PFSK-1 (cell line): ENCODE measurements at regions not wholly inside any gene's neighbourhood (a gene's known extent, or its start where the extent isn't known, plus 50 kb on each side); places are given as distances from the start of the nearest gene placed in this dataset.

Experiments
- FOXP2 ChIP-seq: optimal IDR thresholded peaks from 2 replicates; pipeline ENCODE3; 2011; ENCODE audit warnings: borderline replicate concordance, control low read depth, inconsistent platforms; ENCODE audit not compliant: insufficient read depth; ENCODE audit errors: extremely low read length, extremely low read depth
- POLR2AphosphoS5 ChIP-seq: IDR thresholded peaks from 2 replicates; pipeline ENCODE4 v1.6.1; 2012; ENCODE audit warnings: low read depth, mild to moderate bottlenecking, control low read depth, low read length, moderate library complexity
- REST ChIP-seq, 2 experiments: IDR thresholded peaks; 2 replicates each; pipeline versions ENCODE4 v1.6.1 to v1.8.0; 2011 to 2012; ENCODE audit warnings: low read depth in 2 of 2, low read length in 2 of 2, control low read depth in 1 of 2, inconsistent platforms in 1 of 2, mild to moderate bottlenecking in 1 of 2, moderate library complexity in 1 of 2; ENCODE audit not compliant: insufficient read depth in 1 of 2
- SIN3A ChIP-seq: IDR thresholded peaks from 2 replicates; pipeline ENCODE4 v1.6.1; 2012; ENCODE audit warnings: mild to moderate bottlenecking, low read length, moderate library complexity, borderline replicate concordance; ENCODE audit not compliant: insufficient read depth
- TAF1 ChIP-seq: IDR thresholded peaks from 2 replicates; pipeline ENCODE4 v1.6.1; 2012; ENCODE audit warnings: low read length, control low read depth, borderline replicate concordance; ENCODE audit not compliant: insufficient read depth

- no peak for TF ChIP-seq TAF1
- TF ChIP-seq POLR2AphosphoS5: no peak
- no peak for TF ChIP-seq REST (IDR thresholded peaks at IDR 0.05; ENCODE audit: insufficient read depth in 1 of 2, low read depth in 2 of 2, low read length in 2 of 2)
These were observed 460.7 kb upstream of the MEIS1 start for GRCh38 chr2:65974067-65974723.

GRCh38 chr2:65969161-65969560, 465.8 kb upstream of the MEIS1 start:
- no peak for TF ChIP-seq POLR2AphosphoS5

- TF ChIP-seq SIN3A: no peak
- TF ChIP-seq POLR2AphosphoS5: no peak
- no peak for TF ChIP-seq TAF1
- TF ChIP-seq REST (IDR thresholded peaks at IDR 0.05; ENCODE audit: insufficient read depth in 1 of 2, low read depth in 2 of 2, low read length in 2 of 2): no peak
- no peak for TF ChIP-seq FOXP2
These were observed 474.0 kb upstream of the MEIS1 start for GRCh38 chr2:65960953-65961352.

GRCh38 chr2:65957886-65958285, 477.0 kb upstream of the MEIS1 start:
- TF ChIP-seq FOXP2 (no peak), POLR2AphosphoS5 (no peak), SIN3A (no peak), REST (IDR thresholded peaks at IDR 0.05; ENCODE audit: insufficient read depth in 1 of 2, low read depth in 2 of 2, low read length in 2 of 2) (no peak), TAF1 (no peak)

- TF ChIP-seq FOXP2 (no peak), SIN3A (no peak), POLR2AphosphoS5 (no peak), REST (IDR thresholded peaks at IDR 0.05; ENCODE audit: insufficient read depth in 1 of 2, low read depth in 2 of 2, low read length in 2 of 2) (no peak), TAF1 (no peak)
These were observed 477.5 kb upstream of the MEIS1 start for GRCh38 chr2:65957454-65957853.
